ENCODE measurements at regions not wholly inside any gene's neighbourhood (a gene's known extent, or its start where the extent isn't known, plus 50 kb on each side); places are given as distances from the start of the nearest gene placed in this dataset.
"Not testable (repeated sequence)": the region's sequence is repeated elsewhere in the genome, so short reads cannot be mapped to it uniquely, and the experiment has no call there.

- ChIA-PET CTCF (interaction anchor here (1.0 kb wide), 1 partner anchor 10 kb away, joined by 3 read pairs; no protein-coding TSS in a partner anchor), POLR2A (no interaction called here)
- Mint-ChIP-seq H3K27me3 (no peaks in the 10 kb centered on the region), H3K36me3 (ENCODE audit: low read depth) (no peaks in the 10 kb centered on the region), H3K4me1 (no peaks in the 10 kb centered on the region), H3K27ac (no peak overlapping the region), H3K4me3 (no peak overlapping the region), H3K9me3 (ENCODE audit: low read depth) (peaks cover 8% of the 10 kb centered on the region)
- DNase-seq (no peak), ATAC-seq (no peak)
- intact Hi-C loops (cut with DNase I, micrococcal nuclease): no loop called here
Measured at GRCh38 chr7:153657182-153657800, 394.9 kb upstream of the DPP6 start.

DNA sequence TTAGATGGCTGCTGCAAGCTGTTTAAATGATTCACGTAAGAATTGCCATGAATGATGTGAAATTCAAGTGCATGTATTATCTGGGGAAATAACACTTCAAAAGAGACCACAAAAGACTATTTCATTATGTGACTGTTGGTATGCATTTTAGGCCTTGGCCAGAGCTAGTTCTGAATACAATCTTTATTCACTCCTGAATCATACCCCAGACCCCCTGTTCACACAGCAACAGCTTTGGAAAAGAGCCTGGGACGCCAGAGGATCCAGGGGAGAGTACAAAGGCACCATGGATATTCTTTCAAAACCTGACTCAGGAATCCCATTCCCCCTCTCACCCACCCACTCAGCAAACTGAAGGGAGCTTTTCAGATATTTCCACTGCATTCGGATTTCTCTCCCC is 377.1 kb upstream of the DPP6 start:
- H3K4me3 Mint-ChIP-seq: no peak overlapping the region
- peaks cover 5% of the 10 kb centered on the region for H3K9me3 Mint-ChIP-seq (ENCODE audit: low read depth)
- no peak for DNase-seq
- H3K27me3 Mint-ChIP-seq: no peaks in the 10 kb centered on the region
- H3K27ac Mint-ChIP-seq: no peak overlapping the region
- CTCF ChIA-PET: no interaction called here
- ATAC-seq: no peak
- POLR2A ChIA-PET: no interaction called here
- no peaks in the 10 kb centered on the region for H3K4me1 Mint-ChIP-seq
- no peaks in the 10 kb centered on the region for H3K36me3 Mint-ChIP-seq (ENCODE audit: low read depth)
- intact Hi-C loops (cut with DNase I, micrococcal nuclease): no loop called here

GRCh38 chr7:153682628-153683027 is 369.6 kb upstream of the DPP6 start:
- Mint-ChIP-seq H3K4me3 (no peak overlapping the region), H3K4me1 (no peaks in the 10 kb centered on the region), H3K9me3 (ENCODE audit: low read depth) (peaks cover 6% of the 10 kb centered on the region), H3K27ac (no peak overlapping the region), H3K27me3 (no peaks in the 10 kb centered on the region), H3K36me3 (ENCODE audit: low read depth) (no peaks in the 10 kb centered on the region)
- ATAC-seq (no peak), DNase-seq (no peak)
- intact Hi-C loops (cut with DNase I, micrococcal nuclease): no loop called here
- POLR2A ChIA-PET: no interaction called here
- CTCF ChIA-PET: no interaction called here

- Mint-ChIP-seq H3K4me1 (no peaks in the 10 kb centered on the region), H3K27ac (no peak overlapping the region), H3K4me3 (no peak overlapping the region), H3K27me3 (no peaks in the 10 kb centered on the region), H3K36me3 (ENCODE audit: low read depth) (no peaks in the 10 kb centered on the region), H3K9me3 (ENCODE audit: low read depth) (peaks cover 4% of the 10 kb centered on the region)
- no peak for DNase-seq
- ChIA-PET CTCF (interaction anchor here (0.6 to 0.8 kb wide), 2 partner anchors 19 to 216 kb away, joined by 3 to 5 read pairs; no protein-coding TSS in a partner anchor), POLR2A (no interaction called here)
- intact Hi-C loops (cut with DNase I, micrococcal nuclease): no loop called here
- ATAC-seq: no peak
Measured at GRCh38 chr7:153696242-153696641, 356.0 kb upstream of the DPP6 start.

DNA sequence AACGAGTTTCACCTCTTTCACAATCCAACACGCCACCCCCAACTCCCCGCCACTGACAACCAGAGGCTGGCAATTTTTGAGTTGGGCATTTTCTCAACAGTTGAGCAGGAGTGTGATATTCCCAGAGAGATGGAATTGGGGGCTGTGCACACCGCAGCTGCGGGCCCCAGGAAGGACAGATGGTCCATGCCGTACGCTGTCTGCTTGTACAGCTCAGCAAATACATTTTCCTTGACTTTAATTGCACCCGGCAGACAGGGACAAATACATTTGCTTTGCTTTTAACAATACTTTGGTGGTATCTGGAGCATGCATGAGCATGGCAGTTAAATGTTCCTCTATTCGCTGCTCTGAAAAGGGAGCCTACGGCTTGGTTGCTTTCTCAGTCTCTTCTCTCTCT is 354.2 kb upstream of the DPP6 start:
- intact Hi-C loops (cut with DNase I, micrococcal nuclease): no loop called here
- H3K27ac Mint-ChIP-seq: no peak overlapping the region
- no peaks in the 10 kb centered on the region for H3K36me3 Mint-ChIP-seq (ENCODE audit: low read depth)

DNA sequence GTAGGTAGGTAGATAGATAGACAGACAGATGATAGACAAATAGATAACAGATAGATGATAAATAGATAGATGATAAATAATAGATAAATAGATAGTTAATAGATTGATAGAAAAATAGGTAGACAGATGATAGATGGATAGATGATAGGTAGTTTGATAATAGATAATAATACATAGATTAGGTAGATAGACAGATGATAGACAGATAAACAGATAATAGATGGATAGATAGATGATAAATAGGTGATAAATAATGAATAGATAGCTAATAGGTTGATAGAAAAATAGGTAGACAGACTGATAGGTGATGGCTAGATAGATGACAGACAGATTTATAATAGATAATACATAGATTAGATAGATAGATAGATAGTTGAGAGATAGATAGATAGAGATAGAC is 350.5 kb upstream of the DPP6 start:
- peaks cover 1% of the 10 kb centered on the region for H3K9me3 Mint-ChIP-seq (ENCODE audit: low read depth)
- ATAC-seq: no peak
- no peaks in the 10 kb centered on the region for H3K27me3 Mint-ChIP-seq
- H3K4me3 Mint-ChIP-seq: no peak overlapping the region
- H3K4me1 Mint-ChIP-seq: no peaks in the 10 kb centered on the region
- ChIA-PET POLR2A (no interaction called here), CTCF (no interaction called here)
- no peak overlapping the region for H3K27ac Mint-ChIP-seq
- intact Hi-C loops (cut with DNase I, micrococcal nuclease): no loop called here
- DNase-seq: no peak
- H3K36me3 Mint-ChIP-seq (ENCODE audit: low read depth): no peaks in the 10 kb centered on the region

More for the DNA sequence above, 354.2 kb upstream of the DPP6 start:
- H3K9me3 Mint-ChIP-seq (ENCODE audit: low read depth): peaks cover 5% of the 10 kb centered on the region
- ChIA-PET CTCF (no interaction called here), POLR2A (no interaction called here)
- H3K4me1 Mint-ChIP-seq: no peaks in the 10 kb centered on the region
- H3K27me3 Mint-ChIP-seq: no peaks in the 10 kb centered on the region
- H3K4me3 Mint-ChIP-seq: no peak overlapping the region
- ATAC-seq: no peak
- no peak for DNase-seq

GRCh38 chr7:153723892-153724291 is 328.3 kb upstream of the DPP6 start:
- H3K27ac Mint-ChIP-seq; intact Hi-C loops (cut with DNase I, micrococcal nuclease); CTCF ChIA-PET; H3K9me3 Mint-ChIP-seq (ENCODE audit: low read depth); H3K4me1 Mint-ChIP-seq; POLR2A ChIA-PET; H3K27me3 Mint-ChIP-seq; DNase-seq; H3K36me3 Mint-ChIP-seq (ENCODE audit: low read depth); H3K4me3 Mint-ChIP-seq: not testable (repeated sequence)
- ATAC-seq: peak; percentile 36

DNA sequence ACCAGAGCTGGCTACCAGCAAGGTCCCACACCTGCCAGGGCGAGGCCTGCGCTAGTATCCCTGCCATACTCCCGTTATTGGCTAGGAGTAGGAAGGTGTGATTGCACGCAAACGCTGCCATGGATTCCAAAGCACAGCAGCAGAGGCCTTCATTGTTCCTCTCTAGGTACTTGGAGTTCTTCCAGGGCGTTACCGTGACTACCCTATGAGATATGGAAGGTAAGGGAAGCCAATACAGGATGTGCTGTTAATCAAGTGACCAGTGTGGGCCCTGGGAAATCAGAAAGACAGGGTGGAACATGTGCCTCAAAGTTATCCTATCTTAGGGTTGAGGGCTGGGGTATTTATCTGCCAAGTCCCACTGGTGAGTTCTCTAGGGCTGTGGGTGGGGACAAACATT is 320.7 kb upstream of the DPP6 start:
- H3K9me3 Mint-ChIP-seq (ENCODE audit: low read depth); H3K27ac Mint-ChIP-seq; H3K4me3 Mint-ChIP-seq; H3K36me3 Mint-ChIP-seq (ENCODE audit: low read depth); DNase-seq; ATAC-seq; POLR2A ChIA-PET; H3K27me3 Mint-ChIP-seq; H3K4me1 Mint-ChIP-seq; intact Hi-C loops (cut with DNase I, micrococcal nuclease); CTCF ChIA-PET: not testable (repeated sequence)

DNA sequence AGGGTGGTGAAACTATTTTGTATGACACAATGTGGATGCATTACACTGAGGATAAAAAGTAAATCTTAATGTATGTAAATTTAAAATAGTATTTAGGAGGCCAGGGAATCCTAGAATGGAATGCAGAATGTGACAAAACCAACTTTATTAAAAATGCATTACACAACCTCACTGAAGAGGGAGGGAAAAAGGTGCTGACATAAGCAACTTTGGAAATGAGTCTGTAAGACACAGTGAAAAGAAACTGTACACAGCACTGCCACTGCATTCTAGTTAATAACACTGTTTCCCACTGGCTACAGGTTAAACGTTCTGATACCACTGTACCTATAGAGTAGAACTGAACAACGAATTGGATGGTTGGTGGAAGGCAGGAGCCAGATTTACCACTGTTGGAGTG is 308.8 kb upstream of the DPP6 start:
- intact Hi-C loops (cut with DNase I, micrococcal nuclease); DNase-seq; H3K36me3 Mint-ChIP-seq (ENCODE audit: low read depth); H3K4me1 Mint-ChIP-seq; ATAC-seq; H3K4me3 Mint-ChIP-seq; CTCF ChIA-PET; H3K9me3 Mint-ChIP-seq (ENCODE audit: low read depth); H3K27ac Mint-ChIP-seq; POLR2A ChIA-PET; H3K27me3 Mint-ChIP-seq: not testable (repeated sequence)

GRCh38 chr7:153747969-153748368 is 304.2 kb upstream of the DPP6 start:
- H3K27ac Mint-ChIP-seq; H3K36me3 Mint-ChIP-seq (ENCODE audit: low read depth); DNase-seq; POLR2A ChIA-PET; CTCF ChIA-PET; H3K4me3 Mint-ChIP-seq; H3K9me3 Mint-ChIP-seq (ENCODE audit: low read depth); H3K27me3 Mint-ChIP-seq; ATAC-seq; intact Hi-C loops (cut with DNase I, micrococcal nuclease); H3K4me1 Mint-ChIP-seq: not testable (repeated sequence)

- POLR2A ChIA-PET; DNase-seq; H3K4me1 Mint-ChIP-seq; ATAC-seq; H3K9me3 Mint-ChIP-seq (ENCODE audit: low read depth); H3K27ac Mint-ChIP-seq; intact Hi-C loops (cut with DNase I, micrococcal nuclease); H3K4me3 Mint-ChIP-seq; CTCF ChIA-PET; H3K27me3 Mint-ChIP-seq; H3K36me3 Mint-ChIP-seq (ENCODE audit: low read depth): not testable (repeated sequence)
Measured at GRCh38 chr7:153748885-153749284, 303.3 kb upstream of the DPP6 start.

DNA sequence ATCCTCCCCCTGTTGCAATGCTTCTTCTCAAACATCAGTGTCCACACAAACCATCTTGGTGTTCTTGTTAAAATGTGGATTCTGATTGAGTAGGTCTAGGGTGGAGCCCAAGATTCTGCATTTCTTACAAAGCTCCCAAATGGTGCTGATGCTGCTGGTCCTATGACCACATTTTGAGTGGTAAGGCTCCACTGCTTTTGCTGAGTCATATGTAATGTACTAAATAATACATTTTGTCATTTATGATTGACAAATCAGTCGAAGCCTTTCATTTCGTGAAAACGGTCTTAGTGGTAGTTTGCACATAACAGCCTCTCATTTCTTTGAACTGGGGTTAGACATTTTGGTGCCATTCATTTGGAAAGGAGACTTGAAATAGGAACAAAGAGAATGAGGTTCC is 286.3 kb upstream of the DPP6 start:
- H3K27ac Mint-ChIP-seq; CTCF ChIA-PET; H3K4me3 Mint-ChIP-seq; H3K36me3 Mint-ChIP-seq (ENCODE audit: low read depth); POLR2A ChIA-PET; ATAC-seq; intact Hi-C loops (cut with DNase I, micrococcal nuclease); H3K27me3 Mint-ChIP-seq; DNase-seq; H3K4me1 Mint-ChIP-seq; H3K9me3 Mint-ChIP-seq (ENCODE audit: low read depth): not testable (repeated sequence)

DNA sequence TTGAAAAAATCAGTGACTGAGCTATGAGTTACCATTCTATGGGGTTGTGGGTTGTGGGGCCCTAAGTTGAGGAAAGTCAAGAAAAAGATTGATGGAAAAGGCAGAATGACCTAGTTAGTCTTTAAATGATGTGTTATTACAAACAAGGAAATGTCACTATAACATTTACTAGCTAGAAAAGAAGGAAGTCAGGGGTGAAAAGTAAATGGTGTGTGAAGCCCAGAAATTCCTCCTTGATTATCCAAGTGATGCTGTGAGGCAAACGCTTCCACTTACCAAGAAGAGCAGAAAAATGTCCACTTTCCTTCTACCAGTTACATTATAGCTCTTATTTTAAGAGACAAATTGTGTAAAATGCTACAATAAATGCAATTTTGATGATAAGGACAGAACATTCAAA is 285.3 kb upstream of the DPP6 start:
- H3K4me1 Mint-ChIP-seq; H3K4me3 Mint-ChIP-seq; ATAC-seq; intact Hi-C loops (cut with DNase I, micrococcal nuclease); CTCF ChIA-PET; H3K27ac Mint-ChIP-seq; H3K27me3 Mint-ChIP-seq; DNase-seq; POLR2A ChIA-PET; H3K9me3 Mint-ChIP-seq (ENCODE audit: low read depth); H3K36me3 Mint-ChIP-seq (ENCODE audit: low read depth): not testable (repeated sequence)

All from activated CD4-positive, alpha-beta T cell treated with anti-CD3 and anti-CD28 coated beads for 36 hours (primary cell).